ENCODE measurements at regions not wholly inside any gene's neighbourhood (a gene's known extent, or its start where the extent isn't known, plus 50 kb on each side); places are given as distances from the start of the nearest gene placed in this dataset.

- no peak for ATAC-seq
- Histone ChIP-seq H3K36me3 (no peaks in the 10 kb centered on the region), H3K4me1 (no peaks in the 10 kb centered on the region), H3K9me3 (peaks cover 8% of the 10 kb centered on the region), H3K27me3 (ENCODE audit: low read depth) (peaks cover 16% of the 10 kb centered on the region), H3K4me3 (no peak overlapping the region), H3K27ac (no peak overlapping the region)
- intact Hi-C loops (cut with DNase I): no loop called here
- no peak for DNase-seq
- TF ChIP-seq CTCF (IDR thresholded peaks at IDR 0.05): no peak
Observed at GRCh38 chr19:30276011-30276882, 95.9 kb upstream of the ZNF536 start.

GRCh38 chr19:30276883-30277280, 95.3 kb upstream of the ZNF536 start:
- Histone ChIP-seq H3K27me3 (ENCODE audit: low read depth) (peaks cover 14% of the 10 kb centered on the region), H3K4me3 (no peak overlapping the region), H3K36me3 (no peaks in the 10 kb centered on the region), H3K9me3 (peaks cover 8% of the 10 kb centered on the region), H3K4me1 (no peaks in the 10 kb centered on the region), H3K27ac (no peak overlapping the region)
- TF ChIP-seq CTCF (IDR thresholded peaks at IDR 0.05): no peak
- DNase-seq: no peak
- intact Hi-C loops (cut with DNase I): no loop called here
- ATAC-seq: no peak

- no peak for ATAC-seq
- DNase-seq: no peak
- intact Hi-C loops (cut with DNase I): no loop called here
Observed at GRCh38 chr19:30277941-30278881, 94.0 kb upstream of the ZNF536 start.

DNA sequence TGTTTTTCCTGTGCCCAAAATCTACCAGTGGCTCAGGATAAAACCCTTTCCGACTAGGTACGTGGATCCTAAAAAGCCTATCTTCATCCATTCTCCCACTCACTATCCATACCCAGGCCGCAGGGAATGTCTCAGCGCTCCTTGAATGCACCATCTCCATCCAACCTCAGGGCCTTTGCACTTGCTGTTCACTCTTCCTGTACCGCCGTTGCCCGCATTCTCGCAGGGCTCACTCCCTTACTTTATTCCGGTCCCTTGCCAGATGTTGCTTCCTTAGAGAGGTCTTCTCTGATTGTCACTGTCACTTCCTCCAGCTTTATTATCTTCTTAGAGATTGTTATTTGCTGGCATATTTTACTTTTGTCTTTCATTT, 93.3 kb upstream of the ZNF536 start:
- DNase-seq (no peak), ATAC-seq (no peak)
- TF ChIP-seq CTCF (IDR thresholded peaks at IDR 0.05): no peak
- intact Hi-C loops (cut with DNase I): no loop called here
- Histone ChIP-seq H3K27me3 (ENCODE audit: low read depth) (peaks cover 23% of the 10 kb centered on the region), H3K27ac (no peak overlapping the region), H3K4me3 (no peak overlapping the region), H3K36me3 (no peaks in the 10 kb centered on the region), H3K4me1 (no peaks in the 10 kb centered on the region), H3K9me3 (no peaks in the 10 kb centered on the region)

More at GRCh38 chr19:30277941-30278881, 94.0 kb upstream of the ZNF536 start:
- Histone ChIP-seq H3K4me3 (no peak overlapping the region), H3K36me3 (no peaks in the 10 kb centered on the region), H3K27me3 (ENCODE audit: low read depth) (peaks cover 17% of the 10 kb centered on the region), H3K27ac (no peak overlapping the region), H3K9me3 (peaks cover under 1% of the 10 kb centered on the region), H3K4me1 (no peaks in the 10 kb centered on the region)
- TF ChIP-seq CTCF (IDR thresholded peaks at IDR 0.05): no peak

DNA sequence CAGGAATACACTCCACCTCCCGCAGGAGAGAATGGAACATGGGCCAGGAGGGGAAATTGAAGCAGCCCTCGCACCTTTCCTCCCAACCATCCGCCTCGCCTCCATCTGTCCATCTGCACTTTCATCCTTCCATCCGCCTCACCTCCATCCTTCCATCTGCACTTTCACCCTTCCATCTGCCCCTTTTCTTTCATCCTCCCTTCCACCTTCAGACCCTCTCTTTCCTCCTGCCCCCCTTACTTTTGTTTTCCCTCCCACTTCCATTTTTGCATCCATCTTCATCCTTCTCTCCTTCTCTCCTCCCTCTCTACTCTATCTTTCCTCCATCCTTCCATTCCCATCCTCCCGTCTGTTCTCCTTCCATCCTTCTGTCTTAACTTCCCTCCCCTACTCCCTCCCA, 92.2 kb upstream of the ZNF536 start:
- H3K27ac ChIP-seq: no peak overlapping the region
- ATAC-seq (no peak), DNase-seq (no peak)
- TF ChIP-seq CTCF (IDR thresholded peaks at IDR 0.05): no peak
- intact Hi-C loops (cut with DNase I): no loop called here
- H3K4me1 ChIP-seq: no peaks in the 10 kb centered on the region
- H3K4me3 ChIP-seq: no peak overlapping the region
- H3K27me3 ChIP-seq (ENCODE audit: low read depth): peaks cover 23% of the 10 kb centered on the region
- H3K36me3 ChIP-seq: no peaks in the 10 kb centered on the region
- H3K9me3 ChIP-seq: no peaks in the 10 kb centered on the region

All from lower lobe of right lung (tissue), 2 donors.